GM19043 (cell line): ENCODE measurements at regions not wholly inside any gene's neighbourhood (a gene's known extent, or its start where the extent isn't known, plus 50 kb on each side); places are given as distances from the start of the nearest gene placed in this dataset.

Source experiments
- ATAC-seq: cut with Tn5 transposase; IDR thresholded peaks from one replicate; pipeline ENCODE4 v1.9.1; 2021; ENCODE audit warnings: low read depth; ENCODE audit not compliant: unreplicated experiment

- ATAC-seq = no peak
Measured at GRCh38 chr1:96962751-96963211, 241.2 kb downstream of the PTBP2 start.

DNA sequence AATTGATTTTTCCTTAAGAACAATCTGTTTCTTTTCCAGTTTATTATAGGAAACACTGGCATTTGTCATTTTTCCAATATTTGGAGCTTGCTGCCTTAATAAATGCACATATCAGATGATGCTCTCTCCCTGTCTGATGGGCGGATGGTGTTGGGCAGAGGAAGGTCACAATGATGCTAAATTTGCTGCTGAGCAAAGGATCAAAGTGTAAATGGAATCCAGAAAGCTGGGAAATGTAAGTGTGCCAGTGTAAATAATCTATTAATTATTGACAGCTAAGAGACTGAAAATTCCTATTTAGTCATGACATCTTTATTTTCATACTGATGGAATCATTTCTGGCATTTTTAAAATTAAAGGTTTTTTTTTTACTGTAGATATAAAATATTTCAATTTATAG, 243.2 kb downstream of the PTBP2 start:
- no peak for ATAC-seq

GRCh38 chr1:96966536-96967138, 245.1 kb downstream of the PTBP2 start:
- peak; percentile 96 for ATAC-seq

DNA sequence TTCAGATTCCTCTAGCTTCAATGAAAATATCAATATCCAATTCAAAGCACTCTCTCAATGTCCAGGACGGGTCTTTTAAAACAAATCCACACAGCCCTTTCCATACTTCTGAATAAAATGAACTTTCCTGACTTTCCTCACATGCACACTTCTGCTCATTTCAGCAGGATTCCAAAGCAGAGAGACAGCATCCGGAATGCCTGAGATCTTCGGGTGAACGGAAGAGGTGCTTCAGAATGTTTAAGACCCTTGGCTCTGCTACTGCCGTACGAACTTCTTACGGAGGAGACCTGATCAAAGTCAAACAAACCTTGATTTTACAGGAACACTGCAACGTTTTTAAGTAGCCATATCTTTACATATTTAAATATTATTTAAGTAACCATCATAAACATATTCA, 245.7 kb downstream of the PTBP2 start:
- no peak for ATAC-seq

DNA sequence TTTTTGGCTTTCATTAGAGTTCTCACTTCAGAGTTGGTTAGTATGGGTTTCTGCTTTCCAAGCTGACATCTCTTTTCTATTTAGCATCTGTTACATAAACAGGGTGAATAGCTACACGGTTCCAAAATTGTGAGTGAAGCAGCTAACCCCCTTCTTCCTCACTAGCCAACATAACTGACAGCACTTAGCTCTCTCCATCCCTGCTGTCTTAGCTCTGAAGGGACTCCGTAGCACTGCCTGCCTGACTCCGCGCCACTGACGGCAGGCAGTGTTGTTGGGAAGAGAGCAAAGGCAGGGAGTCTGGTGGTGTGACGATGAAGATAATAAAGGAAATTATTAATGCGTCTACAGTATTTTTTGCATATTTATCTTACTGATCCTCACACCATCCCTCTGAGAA, 247.0 kb downstream of the PTBP2 start:
- ATAC-seq = no peak

- no peak for ATAC-seq
Measured at GRCh38 chr1:96968983-96969382, 247.4 kb downstream of the PTBP2 start.

DNA sequence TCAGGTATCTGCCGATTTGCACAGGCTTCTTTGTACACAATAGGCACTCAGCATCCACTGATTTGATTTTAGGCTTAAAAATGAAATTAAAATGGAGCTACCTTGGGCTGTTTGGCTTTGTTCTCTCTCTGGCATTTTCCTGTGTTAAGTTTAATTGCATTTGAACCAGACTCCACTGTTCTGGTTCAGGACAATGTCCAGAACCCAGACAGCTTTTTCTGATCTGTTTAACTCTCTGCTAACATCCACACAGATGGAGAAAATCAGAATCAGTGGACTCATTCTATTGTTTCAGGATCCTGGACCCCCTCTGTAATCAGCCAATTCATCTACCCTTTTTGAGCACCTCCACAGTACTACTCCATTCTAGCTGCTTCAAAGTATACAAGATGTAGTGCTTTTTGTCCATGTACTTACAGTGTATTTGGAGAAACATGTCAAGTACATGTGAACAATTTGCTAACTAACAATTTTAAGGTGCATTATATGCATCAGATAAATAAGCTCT, 248.1 kb downstream of the PTBP2 start:
- ATAC-seq = no peak

- no peak for ATAC-seq
Measured at GRCh38 chr1:96971439-96971838, 249.9 kb downstream of the PTBP2 start.

DNA sequence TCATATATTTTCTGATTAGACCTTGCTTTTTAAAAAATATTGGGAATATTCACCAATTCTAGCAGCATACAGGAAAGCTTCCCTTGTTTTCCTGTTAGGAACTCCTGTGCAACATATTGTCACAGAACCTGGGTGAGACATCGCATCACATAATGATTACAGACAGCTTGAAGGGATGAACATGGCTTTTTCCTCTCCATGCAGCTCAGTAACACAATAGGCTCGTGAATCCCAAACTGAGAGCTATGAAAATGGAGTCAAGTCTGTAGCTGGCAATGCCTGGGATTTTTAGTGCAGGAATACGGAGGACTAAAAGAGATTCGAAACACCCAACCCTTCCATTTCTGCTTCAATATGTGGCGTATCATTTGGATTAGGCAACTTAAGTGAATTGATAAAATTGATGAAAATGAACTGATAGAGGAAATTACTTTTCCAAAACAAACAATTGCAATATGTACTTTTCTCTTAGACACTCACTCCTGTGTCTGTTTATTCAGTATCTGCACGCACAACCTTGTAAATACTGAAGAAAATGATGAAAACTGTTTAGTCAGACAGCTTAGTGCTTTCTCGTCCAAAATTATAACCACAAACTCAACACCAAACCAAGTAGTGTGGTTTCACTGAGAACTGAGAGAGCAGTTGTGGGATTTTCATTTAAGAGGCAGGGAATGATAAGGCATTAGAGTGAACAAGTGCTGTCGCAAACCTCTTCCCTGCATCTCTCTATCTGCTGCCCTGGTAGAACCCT, 250.4 kb downstream of the PTBP2 start:
- ATAC-seq = no peak

DNA sequence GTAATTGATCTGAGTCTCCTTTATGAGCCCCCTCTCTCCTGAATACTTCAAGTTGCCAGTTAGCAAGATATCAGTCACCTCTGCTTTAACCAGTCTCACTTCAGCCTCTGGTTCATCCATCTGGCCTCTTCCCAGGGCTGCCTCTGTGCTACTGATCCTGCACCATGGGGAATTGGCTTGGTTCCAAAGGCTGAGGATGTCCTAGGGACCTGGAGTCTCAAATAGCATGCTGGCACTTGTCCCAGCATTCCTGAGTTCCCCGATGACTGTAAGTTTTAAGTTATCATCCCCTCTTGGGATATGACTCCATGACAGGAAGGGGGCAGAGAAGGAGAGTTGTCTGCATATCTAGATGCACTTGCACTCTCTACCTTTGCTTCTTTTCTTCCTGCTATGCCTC, 252.0 kb downstream of the PTBP2 start:
- no peak for ATAC-seq

GRCh38 chr1:96978444-96978843, 256.9 kb downstream of the PTBP2 start:
- no peak for ATAC-seq

DNA sequence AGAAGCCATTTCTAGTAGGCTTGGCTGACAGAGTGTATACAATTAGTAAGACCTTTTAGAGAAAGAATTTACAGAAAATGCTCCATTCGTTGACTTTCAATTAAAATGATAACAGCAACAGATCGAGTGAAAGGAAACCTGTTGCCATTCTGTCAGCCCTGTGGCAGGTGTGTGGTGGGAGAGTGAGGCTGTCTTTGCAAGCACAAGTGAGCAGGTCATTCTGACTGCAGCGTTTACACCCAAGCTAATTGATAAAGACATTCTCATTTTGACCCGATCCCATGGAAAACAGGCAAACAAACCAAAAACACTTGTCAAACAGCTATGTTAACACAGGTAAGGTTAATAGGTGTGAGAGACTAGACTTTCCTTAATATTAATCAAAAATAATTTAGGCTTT, 257.3 kb downstream of the PTBP2 start:
- ATAC-seq = no peak

DNA sequence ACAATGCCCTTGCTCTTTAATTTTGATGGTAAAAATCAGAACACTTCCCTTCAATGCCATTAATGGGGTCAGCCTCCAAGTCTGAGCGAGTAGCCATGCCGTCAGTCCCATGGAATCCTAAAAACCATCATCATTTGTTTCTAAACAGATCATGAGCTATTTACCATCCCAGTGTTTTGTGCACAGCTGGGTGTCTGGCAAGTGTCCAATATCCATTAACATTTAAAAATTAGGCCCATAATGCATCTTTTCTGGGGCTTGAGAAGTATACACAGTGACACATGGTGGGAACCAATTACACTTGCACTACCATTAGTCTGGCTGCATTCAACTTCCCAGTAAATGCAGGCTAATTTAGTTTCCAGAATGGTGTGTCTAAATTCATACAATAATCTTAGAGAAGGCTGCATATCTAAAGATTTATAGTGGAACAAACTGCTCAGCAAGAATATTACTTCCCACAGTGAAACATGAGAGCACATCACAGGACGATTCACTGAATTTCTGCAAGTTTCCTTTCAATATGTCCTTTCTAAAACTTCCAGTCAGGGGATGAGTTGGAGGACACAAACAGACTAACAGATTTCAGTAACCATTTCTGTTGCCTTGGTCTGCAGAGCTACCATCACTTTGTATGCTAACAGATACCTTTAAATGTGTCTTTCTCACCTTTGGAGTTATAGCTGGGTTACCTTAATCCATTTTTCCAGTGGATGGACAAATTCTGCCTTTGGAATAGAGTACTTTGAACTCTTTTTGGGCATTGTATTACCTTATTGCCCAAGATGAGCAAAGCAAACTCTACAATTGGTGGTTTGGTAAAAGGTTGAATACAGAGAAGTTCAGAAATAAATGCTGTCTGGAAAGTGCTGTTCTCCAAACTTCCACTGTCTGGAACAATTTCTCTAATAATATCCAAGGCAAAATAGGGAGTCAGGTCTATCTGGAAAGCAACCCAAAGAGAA, 258.0 kb downstream of the PTBP2 start:
- ATAC-seq = no peak

- ATAC-seq = no peak
Measured at GRCh38 chr1:96980448-96980847, 258.9 kb downstream of the PTBP2 start.

DNA sequence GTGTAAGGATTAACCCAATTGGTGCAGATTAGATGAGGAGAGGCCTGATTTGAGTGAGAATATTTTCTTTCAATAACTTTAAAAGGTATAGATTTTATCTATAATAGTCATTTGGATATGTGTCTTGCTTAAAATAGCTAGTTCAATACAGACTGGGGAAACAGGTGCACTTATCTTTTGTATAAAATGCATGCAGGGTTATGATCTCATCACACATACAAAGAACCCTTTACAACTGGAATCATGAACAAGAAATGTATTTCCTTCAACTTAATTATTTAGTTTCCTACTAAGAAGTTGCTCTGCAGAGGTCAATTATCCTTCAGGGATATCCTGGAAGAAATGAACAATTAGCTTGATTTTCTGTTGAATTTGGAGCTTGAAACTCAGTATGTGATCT, 259.6 kb downstream of the PTBP2 start:
- ATAC-seq = no peak

GRCh38 chr1:96982118-96982517, 260.5 kb downstream of the PTBP2 start:
- no peak for ATAC-seq

GRCh38 chr1:96983866-96984265, 262.3 kb downstream of the PTBP2 start:
- ATAC-seq = no peak

- no peak for ATAC-seq
Measured at GRCh38 chr1:96987186-96987703, 265.7 kb downstream of the PTBP2 start.

- no peak for ATAC-seq
Measured at GRCh38 chr1:96989302-96989701, 267.7 kb downstream of the PTBP2 start.

- no peak for ATAC-seq
Measured at GRCh38 chr1:96990136-96990535, 268.6 kb downstream of the PTBP2 start.

DNA sequence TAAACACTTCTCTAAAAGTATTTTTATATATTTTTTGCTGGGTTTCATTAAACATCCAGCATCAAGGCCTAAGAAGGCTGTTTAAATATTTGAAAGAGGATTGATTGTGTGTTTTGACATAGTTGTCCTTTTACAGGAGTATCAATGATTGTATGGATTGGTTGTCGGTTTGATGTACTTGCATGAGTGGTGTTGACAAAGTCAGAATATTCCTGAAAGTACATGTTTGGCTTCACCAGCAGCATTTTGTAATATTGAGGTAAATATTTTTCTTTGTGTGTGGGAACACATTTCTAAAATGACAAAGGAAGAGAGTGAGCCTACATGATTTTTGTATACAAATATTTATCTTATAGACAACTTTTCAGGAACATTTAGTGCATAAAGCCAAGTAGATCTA, 269.7 kb downstream of the PTBP2 start:
- no peak for ATAC-seq
